ENCODE measurements at regions not wholly inside any gene's neighbourhood (a gene's known extent, or its start where the extent isn't known, plus 50 kb on each side); places are given as distances from the start of the nearest gene placed in this dataset.
A peak's percentile ranks its signal among the peaks of the same experiment; 100 is the strongest.

DNA sequence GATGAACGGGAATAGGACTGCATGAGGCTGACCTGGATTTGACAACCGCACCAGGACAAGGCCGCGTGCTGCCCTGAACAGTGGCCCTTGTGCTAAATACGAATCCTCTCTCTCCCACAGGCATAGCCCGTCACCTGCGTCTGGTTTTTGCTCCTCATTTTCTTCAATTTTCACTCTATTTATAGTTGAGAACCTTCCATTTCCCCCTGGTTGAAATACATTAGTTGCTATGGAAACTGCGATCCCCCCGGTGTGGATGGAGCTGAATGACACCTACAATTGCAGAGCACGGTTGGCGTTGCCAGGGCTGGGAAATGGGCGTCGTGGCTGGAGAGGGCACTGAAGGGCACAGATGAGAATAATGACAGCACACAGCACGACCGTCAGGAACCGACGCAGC, 158.6 kb upstream of the PITRM1 start:
- POLR2A ChIA-PET (ENCODE audit: low non-redundant PET) = no interaction called here
- CTCF ChIA-PET = interaction anchor here (0.6 kb wide), 1 partner anchor 935 kb away, joined by 6 read pairs; no protein-coding TSS in a partner anchor
- TF ChIP-seq, protein P1, sequence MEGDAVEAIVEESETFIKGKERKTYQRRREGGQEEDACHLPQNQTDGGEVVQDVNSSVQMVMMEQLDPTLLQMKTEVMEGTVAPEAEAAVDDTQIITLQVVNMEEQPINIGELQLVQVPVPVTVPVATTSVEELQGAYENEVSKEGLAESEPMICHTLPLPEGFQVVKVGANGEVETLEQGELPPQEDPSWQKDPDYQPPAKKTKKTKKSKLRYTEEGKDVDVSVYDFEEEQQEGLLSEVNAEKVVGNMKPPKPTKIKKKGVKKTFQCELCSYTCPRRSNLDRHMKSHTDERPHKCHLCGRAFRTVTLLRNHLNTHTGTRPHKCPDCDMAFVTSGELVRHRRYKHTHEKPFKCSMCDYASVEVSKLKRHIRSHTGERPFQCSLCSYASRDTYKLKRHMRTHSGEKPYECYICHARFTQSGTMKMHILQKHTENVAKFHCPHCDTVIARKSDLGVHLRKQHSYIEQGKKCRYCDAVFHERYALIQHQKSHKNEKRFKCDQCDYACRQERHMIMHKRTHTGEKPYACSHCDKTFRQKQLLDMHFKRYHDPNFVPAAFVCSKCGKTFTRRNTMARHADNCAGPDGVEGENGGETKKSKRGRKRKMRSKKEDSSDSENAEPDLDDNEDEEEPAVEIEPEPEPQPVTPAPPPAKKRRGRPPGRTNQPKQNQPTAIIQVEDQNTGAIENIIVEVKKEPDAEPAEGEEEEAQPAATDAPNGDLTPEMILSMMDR (conservative IDR thresholded peaks at IDR 0.05; ENCODE audit: low read depth) = no peak
- no peak for DNase-seq (ENCODE audit: low spot score)
- peak overlapping the region; percentile 63 for H3K27ac ChIP-seq

DNA sequence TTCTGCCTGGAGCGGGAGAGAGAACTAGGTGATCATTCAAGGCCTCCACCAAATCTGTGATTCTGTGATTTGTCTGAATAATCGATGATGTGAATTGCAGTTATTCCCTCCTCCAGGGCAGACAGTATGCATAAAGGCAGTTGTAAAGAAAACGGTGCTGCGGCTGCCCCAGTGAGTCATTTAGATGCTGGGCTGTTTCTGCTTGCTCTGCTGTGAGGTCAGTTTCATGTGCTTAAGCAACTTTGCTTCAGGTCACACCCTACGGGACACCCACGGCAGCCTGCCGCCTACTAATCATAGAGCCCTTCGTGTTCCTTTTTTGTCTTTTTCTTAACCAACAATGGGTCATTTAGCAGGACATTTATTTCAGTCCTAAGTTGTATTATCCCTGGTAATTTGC, 158.1 kb upstream of the PITRM1 start:
- POLR2A ChIA-PET (ENCODE audit: low non-redundant PET) = no interaction called here
- TF ChIP-seq, protein P1 (conservative IDR thresholded peaks at IDR 0.05; ENCODE audit: low read depth) = no peak
- CTCF ChIA-PET = interaction anchor here (0.6 kb wide), 1 partner anchor 936 kb away, joined by 6 read pairs; no protein-coding TSS in a partner anchor
- peak overlapping the region; percentile 63 for H3K27ac ChIP-seq
- DNase-seq (ENCODE audit: low spot score) = peak; percentile 58

DNA sequence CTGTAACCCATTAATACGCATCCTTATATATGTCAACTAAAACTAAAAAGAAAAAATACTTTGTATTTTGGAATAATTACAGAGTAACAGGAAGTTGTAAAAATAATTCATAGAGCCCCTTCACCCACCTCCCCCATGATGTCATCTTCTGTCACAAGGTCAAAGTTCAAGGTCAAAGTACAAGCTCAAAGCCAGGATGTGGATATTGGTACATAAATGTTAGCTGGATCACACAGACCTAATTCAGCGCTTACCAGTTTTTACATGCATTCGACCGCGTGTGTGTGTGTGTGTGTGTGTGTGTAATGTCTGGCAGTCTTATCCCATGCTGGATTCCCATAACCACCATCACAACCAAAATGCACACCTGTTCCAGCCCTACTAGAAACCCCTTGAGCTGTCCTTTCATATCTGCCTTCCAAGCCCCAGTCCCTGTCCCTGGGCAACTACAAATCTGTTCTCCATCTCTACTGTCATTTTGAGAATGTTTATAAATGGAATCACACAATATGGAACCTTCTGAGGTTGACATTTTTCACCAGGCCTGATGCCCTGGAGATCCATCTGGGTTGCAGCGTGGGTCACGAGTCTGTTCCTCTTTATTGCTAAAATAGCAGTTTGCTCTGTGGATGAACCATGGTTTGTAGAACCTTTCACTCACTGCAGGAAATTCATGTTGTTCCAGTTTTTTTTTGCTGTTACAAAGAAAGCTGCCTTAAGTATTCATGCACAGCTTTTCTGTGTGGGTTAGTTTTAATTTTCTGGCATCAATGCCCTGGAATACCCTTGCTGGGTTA, 153.6 kb upstream of the PITRM1 start:
- H3K27ac ChIP-seq = no peak overlapping the region
- POLR2A ChIA-PET (ENCODE audit: low non-redundant PET) = no interaction called here
- DNase-seq (ENCODE audit: low spot score) = no peak
- TF ChIP-seq, protein P1 (conservative IDR thresholded peaks at IDR 0.05; ENCODE audit: low read depth) = no peak
- CTCF ChIA-PET = interaction anchor here (0.6 kb wide), 2 partner anchors 9 to 1549 kb away, joined by 3 to 4 read pairs; no protein-coding TSS in a partner anchor

DNA sequence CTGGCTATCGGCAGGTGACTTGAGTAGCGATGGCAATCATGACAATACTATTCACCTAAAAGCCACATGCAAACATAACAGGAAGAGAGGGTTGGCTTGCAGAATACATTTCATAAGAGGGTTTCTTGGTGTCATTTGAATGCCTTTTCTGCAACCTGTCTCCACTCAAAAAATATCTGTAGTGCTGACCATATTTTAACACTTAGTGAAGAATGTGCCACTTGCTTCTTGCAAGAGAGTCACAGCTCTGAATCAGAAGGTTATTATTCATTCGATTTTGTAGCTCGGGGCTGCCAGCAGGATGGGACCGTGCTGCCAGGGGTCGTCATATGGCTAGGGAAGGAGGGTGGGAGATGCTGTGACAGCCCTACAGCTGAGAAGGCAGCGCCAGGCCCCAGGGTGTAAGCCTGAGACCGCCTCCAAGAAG, 152.0 kb upstream of the PITRM1 start:
- H3K27ac ChIP-seq = peak overlapping the region; percentile 85
- ChIA-PET POLR2A (ENCODE audit: low non-redundant PET) (no interaction called here), CTCF (interaction anchor here (1.0 kb wide), 1 partner anchor 128 kb away, joined by 3 read pairs; no protein-coding TSS in a partner anchor)
- TF ChIP-seq, protein P1 (conservative IDR thresholded peaks at IDR 0.05; ENCODE audit: low read depth) = no peak
- no peak for DNase-seq (ENCODE audit: low spot score)

DNA sequence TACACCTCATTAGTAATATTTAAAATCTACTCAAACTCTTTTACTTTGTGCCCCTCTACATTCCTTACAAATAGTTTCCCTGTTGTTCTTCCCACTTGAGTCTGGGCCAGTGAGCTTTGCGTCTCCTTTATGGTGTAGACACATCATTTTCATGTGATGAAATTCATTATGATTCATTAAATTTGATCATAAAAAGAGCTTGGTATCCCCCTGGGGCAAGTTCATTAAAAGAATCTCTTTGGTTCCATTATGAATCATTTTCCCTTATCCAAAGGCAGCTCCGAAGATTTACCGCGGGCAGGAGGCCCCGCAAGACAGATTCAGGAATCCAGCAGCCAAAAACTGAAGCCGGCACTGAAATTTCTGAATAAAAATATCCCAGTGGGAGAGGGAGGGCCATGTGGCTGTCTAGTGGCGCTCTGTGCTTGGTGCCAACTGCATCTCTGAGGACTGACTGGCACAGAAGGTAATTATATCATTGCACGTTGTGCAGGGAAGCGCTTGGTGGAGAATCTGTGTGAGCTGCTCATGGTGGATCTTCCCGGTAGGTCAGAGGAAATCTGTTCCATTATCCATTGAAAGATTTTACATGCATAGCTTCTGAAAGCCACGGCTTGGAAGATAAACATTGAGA, 151.4 kb upstream of the PITRM1 start:
- ChIA-PET POLR2A (ENCODE audit: low non-redundant PET) (no interaction called here), CTCF (interaction anchor here (0.7 to 1.0 kb wide), 2 partner anchors 56 to 127 kb away, joined by 3 read pairs; no protein-coding TSS in a partner anchor)
- TF ChIP-seq, protein P1 (conservative IDR thresholded peaks at IDR 0.05; ENCODE audit: low read depth) = no peak
- peak; percentile 74 for DNase-seq (ENCODE audit: low spot score)
- peak overlapping the region; percentile 85 for H3K27ac ChIP-seq

DNA sequence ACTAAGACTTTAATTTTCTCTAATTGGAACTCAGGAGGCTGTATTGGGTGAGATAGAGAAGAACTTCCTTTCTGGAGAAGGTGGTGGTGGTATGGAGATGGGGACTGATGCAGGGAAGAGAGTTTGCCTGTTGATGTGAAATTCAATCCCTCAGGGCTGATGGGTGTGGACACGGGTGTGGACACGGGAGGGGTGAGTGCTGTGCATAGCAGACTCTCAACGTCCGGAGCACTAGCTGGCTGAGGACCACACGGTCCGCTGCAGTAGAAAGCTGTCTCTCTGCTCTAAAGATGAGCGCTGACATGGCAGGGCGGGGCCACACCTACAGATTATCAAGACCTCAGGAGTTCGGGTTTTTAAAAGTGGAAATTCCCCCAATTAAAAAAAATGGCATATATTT, 148.5 kb upstream of the PITRM1 start:
- H3K27ac ChIP-seq = no peak overlapping the region
- CTCF ChIA-PET = no interaction called here
- POLR2A ChIA-PET (ENCODE audit: low non-redundant PET) = no interaction called here
- DNase-seq (ENCODE audit: low spot score) = no peak
- TF ChIP-seq, protein P1 (conservative IDR thresholded peaks at IDR 0.05; ENCODE audit: low read depth) = no peak
